ENCODE measurements at regions not wholly inside any gene's neighbourhood (a gene's known extent, or its start where the extent isn't known, plus 50 kb on each side); places are given as distances from the start of the nearest gene placed in this dataset.

GRCh38 chr12:60947533-60947932 lies 1312.7 kb upstream of the USP15 start:
- Histone ChIP-seq H3K4me1 (no peaks in the 10 kb centered on the region), H3K27me3 (no peaks in the 10 kb centered on the region), H3K4me3 (no peak overlapping the region), H3K9me3 (no peaks in the 10 kb centered on the region), H3K36me3 (replicated peaks in 1 of 2; ENCODE audit: insufficient read depth in 1 of 2, low read depth in 2 of 2) (no peaks in the 10 kb centered on the region), H3K27ac (no peak overlapping the region)
- ATAC-seq: no peak
- 86% methylated on average over 2 of the region's 2 CpGs for WGBS, 2 donors
- no peak for TF ChIP-seq CTCF (IDR thresholded peaks at IDR 0.05)
- TF ChIP-seq POLR2A (IDR thresholded peaks at IDR 0.05): no peak
- no peak for DNase-seq
- intact Hi-C loops (cut with DNase I): no loop called here

GRCh38 chr12:60967128-60967527 lies 1293.1 kb upstream of the USP15 start:
- DNase-seq: no peak
- Histone ChIP-seq H3K27me3 (no peaks in the 10 kb centered on the region), H3K9me3 (no peaks in the 10 kb centered on the region), H3K4me1 (no peaks in the 10 kb centered on the region), H3K4me3 (no peak overlapping the region), H3K36me3 (replicated peaks in 1 of 2; ENCODE audit: insufficient read depth in 1 of 2, low read depth in 2 of 2) (no peaks in the 10 kb centered on the region), H3K27ac (no peak overlapping the region)
- TF ChIP-seq POLR2A (IDR thresholded peaks at IDR 0.05) (no peak), CTCF (IDR thresholded peaks at IDR 0.05) (no peak)
- intact Hi-C loops (cut with DNase I): no loop called here
- ATAC-seq: no peak

- no peaks in the 10 kb centered on the region for H3K4me1 ChIP-seq
- H3K9me3 ChIP-seq: no peaks in the 10 kb centered on the region
- no peaks in the 10 kb centered on the region for H3K27me3 ChIP-seq
- no peak overlapping the region for H3K4me3 ChIP-seq
- DNase-seq (no peak), ATAC-seq (no peak)
- H3K27ac ChIP-seq: no peak overlapping the region
- TF ChIP-seq POLR2A (IDR thresholded peaks at IDR 0.05): no peak
- peak in 1 of 7 experiments; percentile 7 for TF ChIP-seq CTCF (IDR thresholded peaks at IDR 0.05)
- 18 to 21% methylated on average over 3 of the region's 3 CpGs for WGBS, 2 donors
- intact Hi-C loops (cut with DNase I): no loop called here
- H3K36me3 ChIP-seq (replicated peaks in 1 of 2; ENCODE audit: insufficient read depth in 1 of 2, low read depth in 2 of 2): no peaks in the 10 kb centered on the region
These were observed 1282.2 kb upstream of the USP15 start for GRCh38 chr12:60977966-60978365.

GRCh38 chr12:60980558-60980957 lies 1279.6 kb upstream of the USP15 start:
- WGBS, 2 donors: 47 to 49% methylated on average over 1 of the region's 1 CpG

More at GRCh38 chr12:60980558-60980957, 1279.6 kb upstream of the USP15 start:
- TF ChIP-seq CTCF (IDR thresholded peaks at IDR 0.05) (no peak), POLR2A (IDR thresholded peaks at IDR 0.05) (no peak)
- ATAC-seq: no peak
- intact Hi-C loops (cut with DNase I): no loop called here
- no peak for DNase-seq
- H3K27ac ChIP-seq: no peak overlapping the region
- H3K27me3 ChIP-seq: no peaks in the 10 kb centered on the region
- no peaks in the 10 kb centered on the region for H3K36me3 ChIP-seq (replicated peaks in 1 of 2; ENCODE audit: insufficient read depth in 1 of 2, low read depth in 2 of 2)
- no peaks in the 10 kb centered on the region for H3K4me1 ChIP-seq
- no peaks in the 10 kb centered on the region for H3K9me3 ChIP-seq
- no peak overlapping the region for H3K4me3 ChIP-seq
